OCI-LY3 (cell line): ENCODE measurements at regions not wholly inside any gene's neighbourhood (a gene's known extent, or its start where the extent isn't known, plus 50 kb on each side); places are given as distances from the start of the nearest gene placed in this dataset.

ENCODE experiments used
- EZH2phosphoT487 ChIP-seq: fragments of 200-600 bp; shearing (Covaris generic); IDR thresholded peaks from 2 replicates; pipeline ENCODE4 v1.6.1; 2018; ENCODE audit warnings: antibody characterized with exemption, mixed run types, low read depth
- TF ChIP-seq, protein P1 (sequence below): fragments of 200-600, 300-600 bp; sonication (generic); IDR thresholded peaks from 2 replicates; pipeline ENCODE4 v1.5.1; 2014; ENCODE audit warnings: antibody characterized with exemption, low read length, low read depth

DNA sequence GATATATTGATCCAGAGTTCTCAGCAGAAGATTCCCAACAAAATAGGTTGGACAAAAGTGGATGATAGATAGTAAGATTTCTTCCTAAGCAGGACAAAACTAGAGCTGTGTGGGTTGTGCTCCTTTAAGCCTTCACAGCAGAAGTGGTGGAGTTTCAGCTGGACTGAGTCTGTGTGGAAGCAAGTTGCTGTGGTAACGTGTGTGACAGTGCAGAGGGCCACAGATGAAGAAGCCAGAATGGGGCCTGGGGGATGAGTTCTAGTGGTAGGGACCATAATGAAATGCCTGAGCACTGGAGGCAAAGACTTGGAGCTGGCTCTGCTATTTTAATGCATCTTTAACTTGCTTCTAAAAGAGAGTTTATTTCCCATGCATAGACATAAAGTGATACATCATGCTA, 238.7 kb upstream of the POGK start:
- TF ChIP-seq EZH2phosphoT487, result no peak
- TF ChIP-seq, protein P1, sequence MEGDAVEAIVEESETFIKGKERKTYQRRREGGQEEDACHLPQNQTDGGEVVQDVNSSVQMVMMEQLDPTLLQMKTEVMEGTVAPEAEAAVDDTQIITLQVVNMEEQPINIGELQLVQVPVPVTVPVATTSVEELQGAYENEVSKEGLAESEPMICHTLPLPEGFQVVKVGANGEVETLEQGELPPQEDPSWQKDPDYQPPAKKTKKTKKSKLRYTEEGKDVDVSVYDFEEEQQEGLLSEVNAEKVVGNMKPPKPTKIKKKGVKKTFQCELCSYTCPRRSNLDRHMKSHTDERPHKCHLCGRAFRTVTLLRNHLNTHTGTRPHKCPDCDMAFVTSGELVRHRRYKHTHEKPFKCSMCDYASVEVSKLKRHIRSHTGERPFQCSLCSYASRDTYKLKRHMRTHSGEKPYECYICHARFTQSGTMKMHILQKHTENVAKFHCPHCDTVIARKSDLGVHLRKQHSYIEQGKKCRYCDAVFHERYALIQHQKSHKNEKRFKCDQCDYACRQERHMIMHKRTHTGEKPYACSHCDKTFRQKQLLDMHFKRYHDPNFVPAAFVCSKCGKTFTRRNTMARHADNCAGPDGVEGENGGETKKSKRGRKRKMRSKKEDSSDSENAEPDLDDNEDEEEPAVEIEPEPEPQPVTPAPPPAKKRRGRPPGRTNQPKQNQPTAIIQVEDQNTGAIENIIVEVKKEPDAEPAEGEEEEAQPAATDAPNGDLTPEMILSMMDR, result no peak
